CD4-positive, alpha-beta T cell (primary cell): ENCODE measurements at regions not wholly inside any gene's neighbourhood (a gene's known extent, or its start where the extent isn't known, plus 50 kb on each side); places are given as distances from the start of the nearest gene placed in this dataset.

Experiments used
- ATAC-seq: fragments of 200-7000 bp; cut with Tn5 transposase; one replicate; pipeline ENCODE4 v1.10.0; 2022; ENCODE audit warnings: mild to moderate bottlenecking; ENCODE audit not compliant: poor library complexity
- CTCF ChIA-PET: fragments of 350-600 bp; sonication (Branson Sonifier 250); formaldehyde crosslinking; loops from one replicate; lab custom pipeline; 2021; ENCODE audit warnings: antibody characterized with exemption, inconsistent platforms; lab: Charles Lee
- POLR2A ChIA-PET: fragments of 350-600 bp; sonication (Branson Sonifier 250); formaldehyde crosslinking; loops from one replicate; lab custom pipeline; 2021; ENCODE audit warnings: antibody characterized with exemption, inconsistent platforms; lab: Charles Lee
- DNase-seq, 14 experiments: peaks; one replicate each; pipeline ENCODE4 v3.0.0-alpha.2; 2013 to 2020; ENCODE audit warnings: mixed read lengths in 2 of 14
- H3K27ac ChIP-seq, 2 donors: one replicate each; pipeline versions ENCODE4 v1.5.1 to v1.7.0; 2013; ENCODE audit warnings: low read length in 2 of 2, low read depth in 1 of 2, mild to moderate bottlenecking in 1 of 2
- H3K27me3 ChIP-seq, 2 experiments: 1 replicate in 1 of 2; 2 replicates in 1 of 2; pipeline versions ENCODE4 v1.6.1 to v1.7.0; 2013; ENCODE audit warnings: low read length in 2 of 2, control low read depth in 1 of 2, mild to moderate bottlenecking in 1 of 2, moderate library complexity in 1 of 2; ENCODE audit not compliant: insufficient read depth in 2 of 2, control insufficient read depth in 1 of 2
- H3K36me3 ChIP-seq: one replicate; pipeline ENCODE4 v1.6.1; 2013; ENCODE audit warnings: low read length, control low read depth; ENCODE audit not compliant: insufficient read depth
- H3K4me1 ChIP-seq: one replicate; pipeline ENCODE4 v1.6.1; 2013; ENCODE audit warnings: low read length, control low read depth; ENCODE audit not compliant: insufficient read depth
- H3K4me3 ChIP-seq: one replicate; pipeline ENCODE4 v1.5.1; 2013; ENCODE audit warnings: mild to moderate bottlenecking, low read length, moderate library complexity
- H3K9me3 ChIP-seq, 2 experiments: 1 replicate in 1 of 2; 2 replicates in 1 of 2; pipeline versions ENCODE4 v1.6.1 to v1.7.0; 2013; ENCODE audit warnings: low read length in 2 of 2, mild to moderate bottlenecking in 2 of 2, control low read depth in 1 of 2, moderate library complexity in 1 of 2; ENCODE audit not compliant: control insufficient read depth in 1 of 2, insufficient read depth in 1 of 2
- H3K27ac Mint-ChIP-seq: one replicate; pipeline ENCODE4 v1.8.0; 2020; ENCODE audit warnings: mixed read lengths
- H3K27me3 Mint-ChIP-seq: one replicate; pipeline ENCODE4 v1.8.0; 2021; ENCODE audit warnings: mixed read lengths
- H3K36me3 Mint-ChIP-seq: one replicate; pipeline ENCODE4 v1.8.0; 2021; ENCODE audit warnings: low read depth, mixed read lengths
- H3K4me1 Mint-ChIP-seq: one replicate; pipeline ENCODE4 v1.8.0; 2021; ENCODE audit warnings: low read depth, mixed read lengths
- H3K4me3 Mint-ChIP-seq: one replicate; pipeline ENCODE4 v1.8.0; 2020; ENCODE audit warnings: mild to moderate bottlenecking, mixed read lengths
- H3K9me3 Mint-ChIP-seq: one replicate; pipeline ENCODE4 v1.8.0; 2020; ENCODE audit warnings: mixed read lengths
- CTCF ChIP-seq: fragments of 200-600 bp; IDR thresholded peaks from one replicate; pipeline ENCODE4 v1.8.0; 2022; ENCODE audit warnings: antibody characterized with exemption, mild to moderate bottlenecking
- intact Hi-C, 2 experiments: fragments of 100-400 bp; cut with DNase I in 1 of 2; cut with micrococcal nuclease in 1 of 2; formaldehyde crosslinking; loops; one replicate each; pipeline versions ENCODE4 v1.15.1 to v1.9.0; 2023 to 2025; cut with DNase I, micrococcal nuclease

- no peak for DNase-seq
- Histone ChIP-seq H3K27me3 (peaks cover 0 to 4% of the 10 kb centered on the region in 2 experiments), H3K9me3 (peaks cover 2 to 8% of the 10 kb centered on the region in 2 experiments), H3K36me3 (no peaks in the 10 kb centered on the region), H3K4me1 (no peaks in the 10 kb centered on the region), H3K27ac (no peak overlapping the region), H3K4me3 (no peak overlapping the region)
- Mint-ChIP-seq H3K27me3 (peaks cover 9% of the 10 kb centered on the region), H3K36me3 (no peaks in the 10 kb centered on the region), H3K9me3 (peaks cover 3% of the 10 kb centered on the region), H3K27ac (no peak overlapping the region), H3K4me1 (no peaks in the 10 kb centered on the region), H3K4me3 (no peak overlapping the region)
- no peak for ATAC-seq
- POLR2A ChIA-PET: no interaction called here
- intact Hi-C loops: no loop called here
- CTCF ChIA-PET: no interaction called here
- TF ChIP-seq CTCF: no peak
Observed at GRCh38 chr11:114821621-114822412, 143.5 kb downstream of the NXPE2 start.

- no peak overlapping the region for H3K27ac Mint-ChIP-seq
- intact Hi-C loops: no loop called here
- Histone ChIP-seq H3K27me3 (peaks cover 0 to 3% of the 10 kb centered on the region in 2 experiments), H3K9me3 (peaks cover 2 to 7% of the 10 kb centered on the region in 2 experiments), H3K36me3 (no peaks in the 10 kb centered on the region), H3K27ac (no peak overlapping the region), H3K4me1 (no peaks in the 10 kb centered on the region), H3K4me3 (no peak overlapping the region)
- H3K36me3 Mint-ChIP-seq: no peaks in the 10 kb centered on the region
- DNase-seq (no peak), ATAC-seq (no peak)
- peaks cover 3% of the 10 kb centered on the region for H3K9me3 Mint-ChIP-seq
- POLR2A ChIA-PET: no interaction called here
- TF ChIP-seq CTCF: no peak
- CTCF ChIA-PET: no interaction called here
- H3K4me3 Mint-ChIP-seq: no peak overlapping the region
- peaks cover 5% of the 10 kb centered on the region for H3K27me3 Mint-ChIP-seq
- H3K4me1 Mint-ChIP-seq: no peaks in the 10 kb centered on the region
Observed at GRCh38 chr11:114826910-114827442, 148.6 kb downstream of the NXPE2 start.

GRCh38 chr11:114827736-114828135 lies 149.4 kb downstream of the NXPE2 start:
- H3K27ac ChIP-seq: no peak overlapping the region
- Mint-ChIP-seq H3K9me3 (peaks cover 3% of the 10 kb centered on the region), H3K4me1 (no peaks in the 10 kb centered on the region), H3K27me3 (peaks cover 5% of the 10 kb centered on the region), H3K36me3 (no peaks in the 10 kb centered on the region), H3K27ac (no peak overlapping the region), H3K4me3 (no peak overlapping the region)
- intact Hi-C loops: no loop called here
- H3K4me3 ChIP-seq: no peak overlapping the region
- no peaks in the 10 kb centered on the region for H3K36me3 ChIP-seq
- ATAC-seq: no peak
- CTCF ChIA-PET: no interaction called here
- DNase-seq: no peak
- H3K9me3 ChIP-seq: peaks cover 0 to 2% of the 10 kb centered on the region in 2 experiments
- POLR2A ChIA-PET: no interaction called here
- H3K4me1 ChIP-seq: no peaks in the 10 kb centered on the region
- H3K27me3 ChIP-seq: peaks cover 3% of the 10 kb centered on the region in 2 experiments
- TF ChIP-seq CTCF: no peak
